Neural cell (in vitro differentiated cells): ENCODE measurements at regions not wholly inside any gene's neighbourhood (a gene's known extent, or its start where the extent isn't known, plus 50 kb on each side); places are given as distances from the start of the nearest gene placed in this dataset.

Experiments used
- H2AFZ ChIP-seq: fragments of 200-600, 300-800 bp; sonication (generic), shearing (Covaris generic); 2 replicates; pipeline ENCODE4 v1.6.0; 2014; ENCODE audit warnings: low read depth, mild to moderate bottlenecking, antibody characterized with exemption, low read length, moderate library complexity
- H3F3A ChIP-seq: fragments of 200-600 bp; shearing (Covaris generic); 2 replicates; pipeline ENCODE4 v1.6.1; 2016; ENCODE audit warnings: mild to moderate bottlenecking, moderate library complexity, mixed read lengths, antibody characterized with exemption, low read length; ENCODE audit not compliant: insufficient read depth, poor library complexity, severe bottlenecking
- H3K27ac ChIP-seq: fragments of 200-600, 300-800 bp; sonication (generic), shearing (Covaris generic); 2 replicates; pipeline ENCODE4 v1.5.1; 2014; ENCODE audit warnings: mild to moderate bottlenecking, low read length, moderate library complexity
- H3K27me3 ChIP-seq: fragments of 300-800, 200-600 bp; sonication (generic), shearing (Covaris generic); 2 replicates; pipeline ENCODE4 v1.6.0; 2014; ENCODE audit warnings: mild to moderate bottlenecking, low read depth, low read length, moderate library complexity; ENCODE audit not compliant: insufficient read depth
- H3K36me3 ChIP-seq: fragments of 300-800, 200-600 bp; sonication (generic), shearing (Covaris generic); 2 replicates; pipeline ENCODE4 v1.5.1; 2014; ENCODE audit warnings: mild to moderate bottlenecking, antibody characterized with exemption, low read length, moderate library complexity; ENCODE audit not compliant: insufficient read depth
- H3K4me2 ChIP-seq: fragments of 300-800, 200-600 bp; sonication (generic), shearing (Covaris generic); 2 replicates; pipeline ENCODE4 v1.6.0; 2014; ENCODE audit warnings: mild to moderate bottlenecking, low read length
- H3K4me3 ChIP-seq: fragments of 300-800, 200-600 bp; sonication (generic), shearing (Covaris generic); 2 replicates; pipeline ENCODE4 v1.5.1; 2014; ENCODE audit warnings: mild to moderate bottlenecking, low read length, moderate library complexity
- H3K79me2 ChIP-seq: fragments of 200-600 bp; shearing (Covaris generic); replicated peaks from 2 replicates; pipeline ENCODE4 v1.6.0; 2014; ENCODE audit warnings: mild to moderate bottlenecking, low read length, moderate library complexity; ENCODE audit not compliant: insufficient read depth
- H3K9ac ChIP-seq: fragments of 300-800, 200-600 bp; sonication (generic), shearing (Covaris generic); 2 replicates; pipeline ENCODE4 v1.6.1; 2016; ENCODE audit warnings: mild to moderate bottlenecking, low read length, mixed read lengths
- H3K9me2 ChIP-seq: fragments of 200-600 bp; shearing (Covaris generic); 2 replicates; pipeline ENCODE4 v1.6.1; 2016; ENCODE audit warnings: mild to moderate bottlenecking, low read length, mixed read lengths; ENCODE audit not compliant: insufficient read depth
- H3K9me3 ChIP-seq: fragments of 200-600, 300-800 bp; sonication (generic), shearing (Covaris generic); 2 replicates; pipeline ENCODE4 v1.6.1; 2016; ENCODE audit warnings: mild to moderate bottlenecking, mixed run types, low read length, moderate library complexity, mixed read lengths
- H4K20me1 ChIP-seq: fragments of 200-600 bp; shearing (Covaris generic); 2 replicates; pipeline ENCODE4 v1.6.1; 2016; ENCODE audit warnings: mild to moderate bottlenecking, mixed run types; ENCODE audit not compliant: insufficient read depth
- CTCF ChIP-seq: fragments of 450-650 bp; IDR thresholded peaks from 2 replicates; pipeline ENCODE4 v1.5.1; 2014; ENCODE audit warnings: antibody characterized with exemption, mild to moderate bottlenecking, moderate library complexity; ENCODE audit not compliant: poor library complexity, severe bottlenecking
- EP300 ChIP-seq: fragments of 450-650 bp; conservative IDR thresholded peaks from 2 replicates; pipeline ENCODE4 v1.6.1; 2014; ENCODE audit warnings: antibody characterized with exemption, mild to moderate bottlenecking, moderate library complexity; ENCODE audit not compliant: poor library complexity, severe bottlenecking
- EZH2 ChIP-seq: fragments of 200-600, 300-800 bp; shearing (Covaris generic), sonication (generic); IDR thresholded peaks from 2 replicates; pipeline ENCODE4 v1.6.1; 2014; ENCODE audit warnings: antibody characterized with exemption, low read length, borderline replicate concordance, mild to moderate bottlenecking; ENCODE audit not compliant: insufficient read depth, poor library complexity, severe bottlenecking
- MXI1 ChIP-seq: fragments of 450-650 bp; conservative IDR thresholded peaks from 2 replicates; pipeline ENCODE4 v1.6.1; 2014; ENCODE audit warnings: antibody characterized with exemption, mild to moderate bottlenecking; ENCODE audit not compliant: poor library complexity, severe bottlenecking
- POLR2AphosphoS5 ChIP-seq: IDR thresholded peaks from 2 replicates; pipeline ENCODE4 v1.6.1; 2012
- RAD21 ChIP-seq: fragments of 450-650 bp; conservative IDR thresholded peaks from 2 replicates; pipeline ENCODE4 v1.6.1; 2014; ENCODE audit warnings: antibody characterized with exemption, mild to moderate bottlenecking, moderate library complexity
- REST ChIP-seq: IDR thresholded peaks from 2 replicates; pipeline ENCODE4 v1.6.1; 2012; ENCODE audit warnings: borderline replicate concordance
- SMC3 ChIP-seq: fragments of 450-650 bp; conservative IDR thresholded peaks from 2 replicates; pipeline ENCODE4 v1.6.1; 2014; ENCODE audit warnings: antibody characterized with exemption, mild to moderate bottlenecking, moderate library complexity; ENCODE audit not compliant: poor library complexity
- TAF1 ChIP-seq: IDR thresholded peaks from 2 replicates; pipeline ENCODE4 v1.6.1; 2012; ENCODE audit warnings: low read depth

- Histone ChIP-seq H3K9ac (no peak overlapping the region), H3K4me2 (no peak overlapping the region), H3K4me3 (no peak overlapping the region), H3K9me2 (no peaks in the 10 kb centered on the region), H3K79me2 (no peaks in the 10 kb centered on the region), H2AFZ (no peak overlapping the region), H3K27me3 (no peaks in the 10 kb centered on the region), H4K20me1 (no peaks in the 10 kb centered on the region), H3F3A (no peaks in the 10 kb centered on the region), H3K27ac (no peak overlapping the region), H3K9me3 (no peaks in the 10 kb centered on the region), H3K36me3 (no peaks in the 10 kb centered on the region)
- TF ChIP-seq MXI1: no peak
- no peak for TF ChIP-seq EZH2
- TF ChIP-seq TAF1: no peak
- TF ChIP-seq RAD21: no peak
- TF ChIP-seq CTCF: no peak
- no peak for TF ChIP-seq EP300
- no peak for TF ChIP-seq REST
- TF ChIP-seq SMC3: no peak
- TF ChIP-seq POLR2AphosphoS5: no peak
Measured at GRCh38 chr18:1006965-1007364, 102.3 kb downstream of the ADCYAP1 start.

- Histone ChIP-seq H4K20me1 (no peaks in the 10 kb centered on the region), H3K27ac (no peak overlapping the region), H3K4me2 (no peak overlapping the region), H3K4me3 (no peak overlapping the region), H3K9me2 (no peaks in the 10 kb centered on the region), H3K36me3 (no peaks in the 10 kb centered on the region), H3K27me3 (no peaks in the 10 kb centered on the region), H3F3A (no peaks in the 10 kb centered on the region), H3K79me2 (no peaks in the 10 kb centered on the region), H3K9ac (no peak overlapping the region), H2AFZ (no peak overlapping the region), H3K9me3 (no peaks in the 10 kb centered on the region)
- TF ChIP-seq SMC3: no peak
- no peak for TF ChIP-seq EP300
- no peak for TF ChIP-seq CTCF
- no peak for TF ChIP-seq TAF1
- no peak for TF ChIP-seq POLR2AphosphoS5
- TF ChIP-seq MXI1: no peak
- no peak for TF ChIP-seq REST
- no peak for TF ChIP-seq EZH2
- no peak for TF ChIP-seq RAD21
Measured at GRCh38 chr18:1011349-1011748, 106.7 kb downstream of the ADCYAP1 start.
